WTC11 (cell line): ENCODE measurements at regions not wholly inside any gene's neighbourhood (a gene's known extent, or its start where the extent isn't known, plus 50 kb on each side); places are given as distances from the start of the nearest gene placed in this dataset.

Experiments used
- ATF1 ChIP-seq: sonication (generic); formaldehyde crosslinking; IDR thresholded peaks from 2 replicates; pipeline ENCODE4 v1.8.1; 2023; ENCODE audit warnings: mild to moderate bottlenecking, moderate library complexity, missing genetic modification reagents
- TF ChIP-seq, protein P1 (sequence below): fragments of 200-600 bp; IDR thresholded peaks from 2 replicates; pipeline ENCODE4 v1.8.0; 2022; ENCODE audit warnings: antibody characterized with exemption
- TF ChIP-seq, protein P2 (sequence below): sonication (generic); formaldehyde crosslinking; conservative IDR thresholded peaks from 2 replicates; pipeline ENCODE4 v1.8.1; 2022; ENCODE audit warnings: mild to moderate bottlenecking, missing genetic modification reagents
- TF ChIP-seq, protein P3 (sequence below): sonication (generic); formaldehyde crosslinking; IDR thresholded peaks from 2 replicates; pipeline ENCODE4 v1.8.0; 2022; ENCODE audit warnings: missing genetic modification reagents
- TF ChIP-seq, protein P4 (sequence below): sonication (generic); formaldehyde crosslinking; IDR thresholded peaks from 2 replicates; pipeline ENCODE4 v1.8.1; 2023; ENCODE audit warnings: mild to moderate bottlenecking, missing genetic modification reagents, moderate library complexity

DNA sequence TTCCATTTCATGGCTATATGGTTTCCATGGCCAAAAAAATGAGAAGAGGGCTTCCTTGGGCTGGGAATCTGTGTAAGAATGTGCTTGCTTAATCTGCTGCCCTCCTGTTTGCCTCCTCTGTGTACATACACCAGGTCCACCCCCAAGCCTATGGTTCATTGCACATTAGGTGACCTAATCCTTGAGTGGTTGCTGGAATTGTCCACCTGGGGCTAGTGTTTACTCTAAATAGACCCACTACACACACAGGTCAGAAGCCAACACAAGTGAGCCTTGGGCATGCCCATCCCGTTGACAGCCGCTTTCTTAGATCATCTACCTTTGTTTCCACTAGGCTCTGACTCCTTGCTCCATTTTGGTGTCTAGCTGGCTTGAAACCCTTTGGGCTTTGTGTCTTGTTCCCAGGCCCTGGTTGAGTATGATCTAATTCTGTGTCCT is 59.2 kb upstream of the ATL2 start:
- TF ChIP-seq, protein P1, sequence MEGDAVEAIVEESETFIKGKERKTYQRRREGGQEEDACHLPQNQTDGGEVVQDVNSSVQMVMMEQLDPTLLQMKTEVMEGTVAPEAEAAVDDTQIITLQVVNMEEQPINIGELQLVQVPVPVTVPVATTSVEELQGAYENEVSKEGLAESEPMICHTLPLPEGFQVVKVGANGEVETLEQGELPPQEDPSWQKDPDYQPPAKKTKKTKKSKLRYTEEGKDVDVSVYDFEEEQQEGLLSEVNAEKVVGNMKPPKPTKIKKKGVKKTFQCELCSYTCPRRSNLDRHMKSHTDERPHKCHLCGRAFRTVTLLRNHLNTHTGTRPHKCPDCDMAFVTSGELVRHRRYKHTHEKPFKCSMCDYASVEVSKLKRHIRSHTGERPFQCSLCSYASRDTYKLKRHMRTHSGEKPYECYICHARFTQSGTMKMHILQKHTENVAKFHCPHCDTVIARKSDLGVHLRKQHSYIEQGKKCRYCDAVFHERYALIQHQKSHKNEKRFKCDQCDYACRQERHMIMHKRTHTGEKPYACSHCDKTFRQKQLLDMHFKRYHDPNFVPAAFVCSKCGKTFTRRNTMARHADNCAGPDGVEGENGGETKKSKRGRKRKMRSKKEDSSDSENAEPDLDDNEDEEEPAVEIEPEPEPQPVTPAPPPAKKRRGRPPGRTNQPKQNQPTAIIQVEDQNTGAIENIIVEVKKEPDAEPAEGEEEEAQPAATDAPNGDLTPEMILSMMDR = no peak
- TF ChIP-seq, protein P2, sequence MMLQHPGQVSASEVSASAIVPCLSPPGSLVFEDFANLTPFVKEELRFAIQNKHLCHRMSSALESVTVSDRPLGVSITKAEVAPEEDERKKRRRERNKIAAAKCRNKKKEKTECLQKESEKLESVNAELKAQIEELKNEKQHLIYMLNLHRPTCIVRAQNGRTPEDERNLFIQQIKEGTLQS (CRISPR knock-in tag) = no peak
- TF ChIP-seq, protein P3, sequence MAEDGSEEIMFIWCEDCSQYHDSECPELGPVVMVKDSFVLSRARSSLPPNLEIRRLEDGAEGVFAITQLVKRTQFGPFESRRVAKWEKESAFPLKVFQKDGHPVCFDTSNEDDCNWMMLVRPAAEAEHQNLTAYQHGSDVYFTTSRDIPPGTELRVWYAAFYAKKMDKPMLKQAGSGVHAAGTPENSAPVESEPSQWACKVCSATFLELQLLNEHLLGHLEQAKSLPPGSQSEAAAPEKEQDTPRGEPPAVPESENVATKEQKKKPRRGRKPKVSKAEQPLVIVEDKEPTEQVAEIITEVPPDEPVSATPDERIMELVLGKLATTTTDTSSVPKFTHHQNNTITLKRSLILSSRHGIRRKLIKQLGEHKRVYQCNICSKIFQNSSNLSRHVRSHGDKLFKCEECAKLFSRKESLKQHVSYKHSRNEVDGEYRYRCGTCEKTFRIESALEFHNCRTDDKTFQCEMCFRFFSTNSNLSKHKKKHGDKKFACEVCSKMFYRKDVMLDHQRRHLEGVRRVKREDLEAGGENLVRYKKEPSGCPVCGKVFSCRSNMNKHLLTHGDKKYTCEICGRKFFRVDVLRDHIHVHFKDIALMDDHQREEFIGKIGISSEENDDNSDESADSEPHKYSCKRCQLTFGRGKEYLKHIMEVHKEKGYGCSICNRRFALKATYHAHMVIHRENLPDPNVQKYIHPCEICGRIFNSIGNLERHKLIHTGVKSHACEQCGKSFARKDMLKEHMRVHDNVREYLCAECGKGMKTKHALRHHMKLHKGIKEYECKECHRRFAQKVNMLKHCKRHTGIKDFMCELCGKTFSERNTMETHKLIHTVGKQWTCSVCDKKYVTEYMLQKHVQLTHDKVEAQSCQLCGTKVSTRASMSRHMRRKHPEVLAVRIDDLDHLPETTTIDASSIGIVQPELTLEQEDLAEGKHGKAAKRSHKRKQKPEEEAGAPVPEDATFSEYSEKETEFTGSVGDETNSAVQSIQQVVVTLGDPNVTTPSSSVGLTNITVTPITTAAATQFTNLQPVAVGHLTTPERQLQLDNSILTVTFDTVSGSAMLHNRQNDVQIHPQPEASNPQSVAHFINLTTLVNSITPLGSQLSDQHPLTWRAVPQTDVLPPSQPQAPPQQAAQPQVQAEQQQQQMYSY = no peak
- TF ChIP-seq, protein P4, sequence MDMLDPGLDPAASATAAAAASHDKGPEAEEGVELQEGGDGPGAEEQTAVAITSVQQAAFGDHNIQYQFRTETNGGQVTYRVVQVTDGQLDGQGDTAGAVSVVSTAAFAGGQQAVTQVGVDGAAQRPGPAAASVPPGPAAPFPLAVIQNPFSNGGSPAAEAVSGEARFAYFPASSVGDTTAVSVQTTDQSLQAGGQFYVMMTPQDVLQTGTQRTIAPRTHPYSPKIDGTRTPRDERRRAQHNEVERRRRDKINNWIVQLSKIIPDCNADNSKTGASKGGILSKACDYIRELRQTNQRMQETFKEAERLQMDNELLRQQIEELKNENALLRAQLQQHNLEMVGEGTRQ (CRISPR knock-in tag) = no peak
- TF ChIP-seq ATF1 (CRISPR knock-in tag) = no peak
